Activated naive CD8-positive, alpha-beta T cell treated with anti-CD3 and anti-CD28 coated beads, Interleukin-2, amount 50 U/mL, for 16 hours (primary cell): ENCODE measurements at regions not wholly inside any gene's neighbourhood (a gene's known extent, or its start where the extent isn't known, plus 50 kb on each side); places are given as distances from the start of the nearest gene placed in this dataset.

Experiments
- DNase-seq: peaks from one replicate; pipeline ENCODE4 v3.0.0-alpha.2; 2020; ENCODE audit warnings: low read depth, low spot score

- no peak for DNase-seq
Measured at GRCh38 chr5:8239198-8239597, 370.2 kb downstream of the MTRR start.

GRCh38 chr5:8239646-8240045 is 370.7 kb downstream of the MTRR start:
- DNase-seq = no peak

GRCh38 chr5:8241076-8241475 is 372.1 kb downstream of the MTRR start:
- DNase-seq = no peak

GRCh38 chr5:8241558-8241957 is 372.6 kb downstream of the MTRR start:
- no peak for DNase-seq

- no peak for DNase-seq
Measured at GRCh38 chr5:8247049-8247899, 378.3 kb downstream of the MTRR start.

- DNase-seq = no peak
Measured at GRCh38 chr5:8253376-8253775, 384.4 kb downstream of the MTRR start.

- DNase-seq = no peak
Measured at GRCh38 chr5:8254674-8255073, 385.7 kb downstream of the MTRR start.

- no peak for DNase-seq
Measured at GRCh38 chr5:8258801-8259200, 389.9 kb downstream of the MTRR start.

GRCh38 chr5:8270246-8270645 is 401.3 kb downstream of the MTRR start:
- no peak for DNase-seq

GRCh38 chr5:8280711-8281363 is 411.9 kb downstream of the MTRR start:
- DNase-seq = no peak

- no peak for DNase-seq
Measured at GRCh38 chr5:8288334-8288733, 419.4 kb downstream of the MTRR start.

GRCh38 chr5:8288897-8289516 is 420.1 kb downstream of the MTRR start:
- DNase-seq = no peak

- DNase-seq = no peak
Measured at GRCh38 chr5:8289779-8290178, 420.8 kb downstream of the MTRR start.

- DNase-seq = no peak
Measured at GRCh38 chr5:8290721-8291120, 421.8 kb downstream of the MTRR start.

- no peak for DNase-seq
Measured at GRCh38 chr5:8291641-8292040, 422.7 kb downstream of the MTRR start.

- DNase-seq = no peak
Measured at GRCh38 chr5:8295141-8295540, 426.2 kb downstream of the MTRR start.

GRCh38 chr5:8299716-8300115 is 430.8 kb downstream of the MTRR start:
- DNase-seq = no peak

GRCh38 chr5:8304341-8304740 is 435.4 kb downstream of the MTRR start:
- no peak for DNase-seq

GRCh38 chr5:8306288-8306896 is 437.4 kb downstream of the MTRR start:
- no peak for DNase-seq

- DNase-seq = no peak
Measured at GRCh38 chr5:8314965-8315364, 446.0 kb downstream of the MTRR start.

GRCh38 chr5:8316608-8317280 is 447.8 kb downstream of the MTRR start:
- no peak for DNase-seq

- no peak for DNase-seq
Measured at GRCh38 chr5:8317335-8317734, 448.4 kb downstream of the MTRR start.
